SK-N-SH (cell line): ENCODE measurements at regions not wholly inside any gene's neighbourhood (a gene's known extent, or its start where the extent isn't known, plus 50 kb on each side); places are given as distances from the start of the nearest gene placed in this dataset.

ENCODE experiments used
- CHD2 ChIP-seq: fragments of 150-350 bp; IDR thresholded peaks from 2 replicates; pipeline ENCODE4 v1.6.1; 2018; ENCODE audit warnings: low read length; ENCODE audit not compliant: partially characterized antibody
- ELF1 ChIP-seq: IDR thresholded peaks from 2 replicates; pipeline ENCODE4 v1.4.0; 2012
- FOXM1 ChIP-seq: IDR thresholded peaks from 2 replicates; pipeline ENCODE4 v1.4.0; 2012; ENCODE audit warnings: low read depth, mild to moderate bottlenecking
- GATA2 ChIP-seq: sonication (generic); formaldehyde crosslinking; IDR thresholded peaks from 2 replicates; pipeline ENCODE4 v1.5.0; 2020; ENCODE audit warnings: mild to moderate bottlenecking, missing genetic modification reagents
- NRF1 ChIP-seq: IDR thresholded peaks from 2 replicates; pipeline ENCODE4 v1.6.1; 2012; ENCODE audit warnings: low read depth, mild to moderate bottlenecking, low read length
- POLR2AphosphoS5 ChIP-seq: IDR thresholded peaks from 2 replicates; pipeline ENCODE4 v1.6.1; 2012; ENCODE audit warnings: low read depth, low read length
- SMC3 ChIP-seq: IDR thresholded peaks from 2 replicates; pipeline ENCODE4 v1.6.1; 2012; ENCODE audit warnings: low read depth, low read length, improper control_type of control experiment
- TCF12 ChIP-seq: IDR thresholded peaks from 2 replicates; pipeline ENCODE4 v1.4.0; 2012
- TF ChIP-seq, protein P1 (sequence below): fragments of 200-600 bp; sonication (generic); IDR thresholded peaks from 2 replicates; pipeline ENCODE4 v1.6.1; 2017; ENCODE audit warnings: antibody characterized with exemption, mild to moderate bottlenecking, moderate library complexity
- TF ChIP-seq, protein P2 (sequence below): IDR thresholded peaks from 2 replicates; pipeline ENCODE4 v1.4.0; 2012; ENCODE audit warnings: low read depth
- TF ChIP-seq, protein P3 (sequence below): fragments of 150-350 bp; IDR thresholded peaks from 2 replicates; pipeline ENCODE4 v1.6.1; 2017; ENCODE audit warnings: antibody characterized with exemption, low read length, low read depth, borderline replicate concordance
- TF ChIP-seq, protein P4 (sequence below): IDR thresholded peaks from 2 replicates; pipeline ENCODE4 v1.4.0; 2012; ENCODE audit warnings: low read depth, borderline replicate concordance

DNA sequence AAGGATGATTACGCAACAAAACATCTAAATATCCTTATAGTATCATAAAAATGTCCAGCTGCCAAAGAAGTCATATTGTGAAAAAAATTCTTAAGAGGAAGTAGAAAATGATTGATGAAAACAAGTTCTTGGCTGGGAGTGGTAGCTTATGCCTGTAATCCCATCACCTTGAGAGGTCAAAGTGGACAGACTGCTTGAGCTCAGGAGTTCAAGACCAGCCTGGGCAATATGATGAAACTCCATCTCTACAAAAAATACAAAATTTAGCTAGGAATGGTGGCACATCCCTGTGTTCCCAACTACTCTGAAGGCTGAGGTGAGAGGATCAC, 577.6 kb downstream of the KLHL13 start:
- TF ChIP-seq FOXM1: no peak
- TF ChIP-seq POLR2AphosphoS5: no peak
- TF ChIP-seq, protein P1, sequence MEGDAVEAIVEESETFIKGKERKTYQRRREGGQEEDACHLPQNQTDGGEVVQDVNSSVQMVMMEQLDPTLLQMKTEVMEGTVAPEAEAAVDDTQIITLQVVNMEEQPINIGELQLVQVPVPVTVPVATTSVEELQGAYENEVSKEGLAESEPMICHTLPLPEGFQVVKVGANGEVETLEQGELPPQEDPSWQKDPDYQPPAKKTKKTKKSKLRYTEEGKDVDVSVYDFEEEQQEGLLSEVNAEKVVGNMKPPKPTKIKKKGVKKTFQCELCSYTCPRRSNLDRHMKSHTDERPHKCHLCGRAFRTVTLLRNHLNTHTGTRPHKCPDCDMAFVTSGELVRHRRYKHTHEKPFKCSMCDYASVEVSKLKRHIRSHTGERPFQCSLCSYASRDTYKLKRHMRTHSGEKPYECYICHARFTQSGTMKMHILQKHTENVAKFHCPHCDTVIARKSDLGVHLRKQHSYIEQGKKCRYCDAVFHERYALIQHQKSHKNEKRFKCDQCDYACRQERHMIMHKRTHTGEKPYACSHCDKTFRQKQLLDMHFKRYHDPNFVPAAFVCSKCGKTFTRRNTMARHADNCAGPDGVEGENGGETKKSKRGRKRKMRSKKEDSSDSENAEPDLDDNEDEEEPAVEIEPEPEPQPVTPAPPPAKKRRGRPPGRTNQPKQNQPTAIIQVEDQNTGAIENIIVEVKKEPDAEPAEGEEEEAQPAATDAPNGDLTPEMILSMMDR: no peak
- no peak for TF ChIP-seq CHD2
- TF ChIP-seq SMC3: no peak
- TF ChIP-seq ELF1: no peak
- TF ChIP-seq, protein P2, sequence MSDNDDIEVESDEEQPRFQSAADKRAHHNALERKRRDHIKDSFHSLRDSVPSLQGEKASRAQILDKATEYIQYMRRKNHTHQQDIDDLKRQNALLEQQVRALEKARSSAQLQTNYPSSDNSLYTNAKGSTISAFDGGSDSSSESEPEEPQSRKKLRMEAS: no peak
- TF ChIP-seq, protein P3, sequence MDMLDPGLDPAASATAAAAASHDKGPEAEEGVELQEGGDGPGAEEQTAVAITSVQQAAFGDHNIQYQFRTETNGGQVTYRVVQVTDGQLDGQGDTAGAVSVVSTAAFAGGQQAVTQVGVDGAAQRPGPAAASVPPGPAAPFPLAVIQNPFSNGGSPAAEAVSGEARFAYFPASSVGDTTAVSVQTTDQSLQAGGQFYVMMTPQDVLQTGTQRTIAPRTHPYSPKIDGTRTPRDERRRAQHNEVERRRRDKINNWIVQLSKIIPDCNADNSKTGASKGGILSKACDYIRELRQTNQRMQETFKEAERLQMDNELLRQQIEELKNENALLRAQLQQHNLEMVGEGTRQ: no peak
- no peak for TF ChIP-seq TCF12
- TF ChIP-seq GATA2 (CRISPR knock-in tag): no peak
- TF ChIP-seq, protein P4, sequence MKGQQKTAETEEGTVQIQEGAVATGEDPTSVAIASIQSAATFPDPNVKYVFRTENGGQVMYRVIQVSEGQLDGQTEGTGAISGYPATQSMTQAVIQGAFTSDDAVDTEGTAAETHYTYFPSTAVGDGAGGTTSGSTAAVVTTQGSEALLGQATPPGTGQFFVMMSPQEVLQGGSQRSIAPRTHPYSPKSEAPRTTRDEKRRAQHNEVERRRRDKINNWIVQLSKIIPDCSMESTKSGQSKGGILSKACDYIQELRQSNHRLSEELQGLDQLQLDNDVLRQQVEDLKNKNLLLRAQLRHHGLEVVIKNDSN: no peak
- TF ChIP-seq NRF1: no peak
